NCI-H146 treated with DMSO at 0.1 percent for 48 hours (cell line): ENCODE measurements at regions not wholly inside any gene's neighbourhood (a gene's known extent, or its start where the extent isn't known, plus 50 kb on each side); places are given as distances from the start of the nearest gene placed in this dataset.

Experiments
- DNase-seq: peaks from one replicate; lab custom pipeline; 2025; ENCODE audit not compliant: unreplicated experiment; lab: John Stamatoyannopoulos, UW

GRCh38 chr2:237213315-237214022, 127.8 kb downstream of the COPS8 start:
- DNase-seq = no peak

DNA sequence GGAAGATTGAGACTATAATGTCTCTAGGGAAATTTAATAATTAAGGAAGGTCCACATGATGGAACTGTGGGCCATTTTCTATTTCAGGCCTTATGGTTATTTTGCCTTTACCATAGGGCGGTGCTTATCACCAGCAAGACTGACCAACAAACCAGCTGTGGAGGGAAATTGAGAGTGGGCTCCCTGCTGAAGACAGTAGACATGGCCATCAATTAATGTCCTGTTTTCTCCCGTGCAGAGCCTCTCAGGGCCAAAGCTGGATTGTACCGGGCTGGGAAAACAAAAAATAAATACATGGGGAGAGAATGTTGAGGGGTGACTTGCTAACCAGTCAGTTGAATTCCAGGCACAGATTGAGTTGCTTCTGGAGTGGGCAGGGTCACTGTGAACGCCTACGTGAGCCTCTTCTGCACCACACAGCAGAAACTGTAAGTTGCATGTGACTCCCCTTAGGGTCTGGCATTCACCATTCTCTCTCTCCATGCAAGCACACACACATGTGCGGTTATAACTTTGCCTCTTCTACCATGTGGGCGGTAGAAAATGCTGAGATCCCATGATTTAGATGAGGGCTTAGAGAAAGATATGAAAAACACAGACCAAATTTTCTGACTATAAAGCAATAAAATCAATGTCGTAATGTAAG, 128.5 kb downstream of the COPS8 start:
- DNase-seq = no peak

- no peak for DNase-seq
Measured at GRCh38 chr2:237214963-237215362, 129.3 kb downstream of the COPS8 start.

- DNase-seq = no peak
Measured at GRCh38 chr2:237217995-237218616, 132.4 kb downstream of the COPS8 start.

DNA sequence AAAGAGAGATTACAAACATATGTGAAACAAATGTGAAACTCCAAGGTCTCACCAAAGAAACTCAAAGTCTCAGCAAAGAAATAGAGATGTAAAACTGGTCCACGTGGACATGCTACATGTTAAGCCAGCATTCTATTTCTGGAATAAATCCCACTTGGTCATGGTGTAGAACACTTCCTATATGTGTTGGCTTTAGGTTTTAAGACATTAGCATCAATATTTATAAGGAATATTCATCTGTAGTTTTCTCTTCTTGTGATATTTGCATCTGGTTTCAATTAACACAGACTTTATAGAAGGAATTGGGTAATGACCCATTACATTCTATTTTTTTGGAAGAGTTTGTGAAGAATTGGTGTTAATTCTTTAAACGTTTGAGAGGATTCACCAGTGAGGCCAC, 133.1 kb downstream of the COPS8 start:
- DNase-seq = no peak

GRCh38 chr2:237219826-237220225, 134.1 kb downstream of the COPS8 start:
- no peak for DNase-seq

GRCh38 chr2:237221443-237221842, 135.8 kb downstream of the COPS8 start:
- DNase-seq = no peak

- no peak for DNase-seq
Measured at GRCh38 chr2:237222178-237222577, 136.5 kb downstream of the COPS8 start.

DNA sequence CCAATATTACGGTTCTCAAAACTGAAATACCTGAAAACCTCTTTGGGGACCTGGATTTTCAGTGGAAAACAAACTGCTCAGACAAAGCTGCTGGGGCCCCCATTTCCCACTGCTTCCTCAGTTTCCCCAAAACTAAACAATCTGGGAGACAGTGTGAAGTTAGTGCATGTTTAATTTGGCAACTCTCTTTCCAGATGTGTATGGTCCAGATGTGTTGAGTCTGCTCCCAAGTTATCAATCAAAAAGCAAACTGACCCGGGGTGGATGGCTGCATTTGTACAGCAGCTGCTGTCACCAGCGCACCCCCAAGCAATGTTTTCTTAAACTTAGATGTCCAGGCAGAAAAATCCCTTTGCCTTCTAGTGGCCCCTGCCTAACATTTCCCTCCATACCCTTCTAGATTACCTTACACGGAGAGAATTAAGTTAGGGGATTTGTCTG, 136.9 kb downstream of the COPS8 start:
- no peak for DNase-seq

GRCh38 chr2:237223201-237223861, 137.6 kb downstream of the COPS8 start:
- DNase-seq = no peak

GRCh38 chr2:237227190-237227589, 141.5 kb downstream of the COPS8 start:
- DNase-seq = no peak

DNA sequence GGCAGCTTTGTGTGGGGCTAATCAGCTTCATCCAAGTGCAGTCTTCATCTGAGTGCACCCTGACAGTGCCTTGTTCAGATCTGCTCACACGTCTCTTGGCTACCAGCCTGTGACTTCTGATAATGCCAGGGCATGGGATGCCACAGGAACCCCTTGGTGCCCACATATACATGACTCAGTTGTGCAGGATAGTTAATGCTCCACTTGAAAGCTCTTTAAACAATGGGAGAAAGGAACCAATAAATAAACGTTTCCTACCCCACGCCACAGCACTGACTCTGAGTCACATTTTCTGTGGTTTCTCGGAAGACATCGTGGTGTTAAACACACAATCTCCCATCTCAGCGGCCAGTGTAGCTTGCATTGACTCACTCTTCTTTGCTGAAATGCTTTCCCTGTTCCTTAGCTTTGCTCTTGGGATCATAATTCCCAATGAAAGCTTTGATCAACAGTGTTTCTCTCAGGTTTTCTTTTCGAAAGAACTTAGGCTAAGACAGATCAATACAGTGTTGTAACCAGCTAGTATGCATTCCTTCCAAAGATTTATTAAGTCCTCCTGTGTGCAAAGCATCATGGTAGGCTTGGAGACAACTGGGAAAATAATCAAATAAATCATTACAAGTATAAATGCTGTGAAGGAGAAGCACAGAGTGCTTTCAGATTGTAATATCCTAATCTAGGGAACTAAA, 142.0 kb downstream of the COPS8 start:
- DNase-seq = no peak

GRCh38 chr2:237228281-237228625, 142.6 kb downstream of the COPS8 start:
- no peak for DNase-seq

GRCh38 chr2:237229905-237230304, 144.2 kb downstream of the COPS8 start:
- no peak for DNase-seq

GRCh38 chr2:237230355-237230754, 144.7 kb downstream of the COPS8 start:
- no peak for DNase-seq

DNA sequence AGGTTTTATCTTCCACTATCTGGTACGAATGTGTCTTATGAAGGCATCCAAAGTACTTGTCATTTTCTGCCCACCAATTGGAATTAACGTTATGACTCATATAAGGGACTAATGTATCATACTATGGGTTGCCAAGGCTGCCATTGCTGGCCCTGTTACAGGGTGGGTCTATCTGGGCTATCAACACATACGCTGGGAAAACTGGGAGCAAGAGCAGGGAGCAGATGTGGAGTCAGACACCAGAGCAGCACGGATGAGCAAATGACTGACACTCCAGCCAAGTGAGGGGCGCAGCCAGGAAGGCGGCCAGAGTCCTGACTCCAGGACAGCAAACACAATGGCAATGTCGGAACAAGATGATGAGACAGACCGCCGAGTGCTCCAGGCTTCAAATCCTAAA, 145.9 kb downstream of the COPS8 start:
- no peak for DNase-seq

DNA sequence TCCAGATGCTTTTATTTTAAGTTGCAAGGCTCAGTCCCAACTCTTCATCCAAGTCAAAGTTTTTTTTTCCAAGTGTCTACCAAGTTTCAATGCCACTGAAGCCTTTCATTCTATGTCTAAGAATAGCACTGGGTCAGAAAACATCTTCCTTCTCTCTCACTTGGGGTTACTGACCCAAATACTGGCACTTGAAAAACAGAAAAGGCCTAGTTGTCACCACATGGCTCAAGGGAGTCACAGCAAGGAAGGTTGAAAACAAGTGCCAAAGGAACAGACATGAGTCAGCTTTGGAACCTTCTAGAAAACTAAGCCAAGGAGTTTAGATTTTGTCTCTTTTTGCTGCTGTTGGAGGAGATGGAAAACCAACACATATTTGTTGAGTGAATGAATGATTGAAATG, 146.5 kb downstream of the COPS8 start:
- no peak for DNase-seq

- no peak for DNase-seq
Measured at GRCh38 chr2:237234268-237234667, 148.6 kb downstream of the COPS8 start.

DNA sequence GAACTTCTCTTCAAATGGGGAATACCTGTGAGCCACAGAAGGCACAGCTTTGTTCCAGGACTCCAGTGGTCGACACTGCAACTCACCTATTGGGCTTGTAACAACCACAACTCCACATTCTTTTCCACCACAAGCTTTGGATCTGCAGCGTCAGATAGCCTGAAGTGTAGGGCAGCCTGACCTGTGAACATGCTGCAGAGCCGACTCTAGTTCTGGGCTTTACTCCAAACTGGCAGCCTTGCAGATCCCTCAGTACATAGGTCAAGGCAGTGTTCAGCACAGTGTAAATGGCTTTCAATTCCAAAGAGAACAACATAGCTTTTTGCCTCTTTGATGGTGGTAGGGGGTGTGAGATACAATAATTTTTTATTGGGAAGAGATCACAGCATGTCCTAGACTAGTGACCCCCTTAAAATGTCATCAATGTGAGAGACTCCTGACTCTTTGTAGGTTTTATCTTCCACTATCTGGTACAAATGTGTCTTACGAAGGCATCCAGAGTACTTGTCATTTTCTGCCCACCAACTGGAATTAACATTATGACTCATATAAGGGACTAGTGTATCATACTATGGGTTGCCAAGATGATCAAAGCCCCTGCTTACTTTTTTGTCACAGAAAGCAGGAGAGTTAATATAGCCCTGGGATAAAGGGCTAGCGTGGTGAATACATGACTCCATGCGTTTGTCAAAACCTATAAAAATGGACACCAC, 149.8 kb downstream of the COPS8 start:
- DNase-seq = no peak

DNA sequence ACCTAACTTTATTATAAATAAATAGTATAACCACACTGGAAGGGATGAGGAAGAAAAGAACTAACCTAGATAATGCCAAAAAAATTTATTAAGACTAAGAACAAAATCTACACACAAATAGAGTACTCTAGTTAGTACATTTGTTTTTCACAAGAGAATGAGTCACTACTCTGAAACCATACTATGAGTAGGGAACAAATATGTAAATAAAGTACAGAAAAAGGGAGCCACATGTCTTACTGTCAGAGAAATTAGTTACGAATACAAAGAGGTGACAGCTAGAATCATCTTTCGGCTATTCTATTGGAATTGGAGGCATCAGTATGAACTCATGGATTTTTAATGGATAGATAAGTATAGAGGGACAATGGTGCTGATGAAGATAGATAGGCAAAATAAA, 150.5 kb downstream of the COPS8 start:
- DNase-seq = no peak

DNA sequence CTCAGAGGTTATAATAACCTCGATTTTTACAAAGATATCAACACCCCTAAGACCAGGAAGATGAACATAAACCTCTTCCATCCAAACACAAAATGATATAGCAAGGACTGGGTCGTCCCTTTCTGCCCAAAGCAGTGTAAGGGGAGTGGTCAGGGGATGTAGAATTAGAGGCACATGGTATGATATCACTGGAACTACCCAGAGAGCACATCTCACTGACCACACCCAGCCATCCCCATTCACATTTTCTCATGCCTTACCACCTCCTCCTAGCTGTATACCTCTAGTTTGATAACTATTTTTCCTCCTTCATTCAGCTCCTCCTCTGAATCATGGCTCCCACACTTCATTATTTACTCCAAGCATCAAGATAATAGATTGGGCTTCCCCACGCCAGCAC, 152.6 kb downstream of the COPS8 start:
- no peak for DNase-seq
